Natural killer cell treated with Interleukin-12 subunit alpha and Interleukin-12 subunit beta and Interleukin-15 and Interleukin-18, amount 100 ng/mL, for 72 hours (primary cell): ENCODE measurements at regions not wholly inside any gene's neighbourhood (a gene's known extent, or its start where the extent isn't known, plus 50 kb on each side); places are given as distances from the start of the nearest gene placed in this dataset.
"Not testable (repeated sequence)": the region's sequence is repeated elsewhere in the genome, so short reads cannot be mapped to it uniquely, and the experiment has no call there.

Experiments used
- ATAC-seq, 2 donors: fragments of 150-1000 bp; cut with Tn5 transposase in 1 of 2; sonication (Bioruptor Pico), chemical (Tn5 transposase) in 1 of 2; 2 replicates each; pipeline ENCODE4 v1.10.0; 2021
- DNase-seq: peaks from one replicate; pipeline ENCODE4 v3.0.0; 2022; ENCODE audit warnings: low spot score
- H3K27ac Mint-ChIP-seq, 2 donors: 1 replicate in 1 of 2; 2 replicates in 1 of 2; pipeline ENCODE4 v1.8.0; 2022; ENCODE audit warnings: mixed read lengths in 2 of 2, mild to moderate bottlenecking in 1 of 2, moderate library complexity in 1 of 2
- H3K27me3 Mint-ChIP-seq, 2 donors: 1 replicate in 1 of 2; 2 replicates in 1 of 2; pipeline ENCODE4 v1.8.0; 2022; ENCODE audit warnings: mixed read lengths in 2 of 2
- H3K36me3 Mint-ChIP-seq: one replicate; pipeline ENCODE4 v1.8.0; 2022; ENCODE audit warnings: mixed read lengths
- H3K4me1 Mint-ChIP-seq, 2 donors: 1 replicate in 1 of 2; 2 replicates in 1 of 2; pipeline ENCODE4 v1.8.0; 2022; ENCODE audit warnings: low read depth in 2 of 2, mixed read lengths in 2 of 2, mild to moderate bottlenecking in 1 of 2
- H3K4me3 Mint-ChIP-seq: one replicate; pipeline ENCODE4 v1.8.0; 2022; ENCODE audit warnings: mixed read lengths
- H3K9me3 Mint-ChIP-seq: 2 replicates; pipeline ENCODE4 v1.8.0; 2022; ENCODE audit warnings: mixed read lengths

DNA sequence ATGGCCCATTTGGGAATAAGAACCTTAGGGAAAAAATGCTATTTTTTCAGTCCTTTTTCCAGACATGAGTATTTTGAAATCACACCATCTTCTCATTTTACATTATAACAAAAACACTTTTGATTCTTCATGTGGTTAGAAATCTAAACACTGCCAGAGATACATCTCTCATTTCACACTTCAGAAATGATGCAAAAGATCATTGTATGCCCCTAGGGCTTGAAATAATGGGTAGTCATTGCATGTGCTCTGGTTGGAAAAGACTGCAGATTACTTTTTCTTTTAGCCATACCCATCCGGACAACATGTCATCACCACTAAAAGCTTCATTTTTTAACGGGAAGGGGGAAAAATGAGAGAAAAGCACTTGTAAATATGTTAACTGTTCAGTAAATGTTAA is 1152.2 kb upstream of the ADGRL4 start:
- H3K27me3 Mint-ChIP-seq: no peaks in the 10 kb centered on the region
- H3K36me3 Mint-ChIP-seq: peaks cover 7% of the 10 kb centered on the region

DNA sequence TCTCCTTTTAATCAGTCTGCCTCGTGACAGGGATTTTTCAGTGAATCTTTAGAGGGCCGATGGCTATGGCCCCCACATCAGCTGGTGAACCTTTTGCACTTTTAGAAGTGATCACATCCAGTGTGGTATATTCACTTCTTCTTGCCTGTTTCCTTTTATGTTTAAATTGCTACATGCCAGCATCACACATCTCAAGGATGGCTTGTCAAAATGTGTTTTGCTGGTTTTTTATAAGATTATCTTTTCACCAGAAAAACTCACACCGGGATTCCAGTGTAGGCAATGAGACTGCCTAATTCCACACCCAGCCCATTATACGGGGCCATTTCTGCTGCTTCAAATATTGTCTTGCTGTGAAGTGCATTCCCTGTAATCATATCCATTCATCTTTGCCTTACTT is 1151.7 kb upstream of the ADGRL4 start:
- Mint-ChIP-seq H3K36me3 (peaks cover 7% of the 10 kb centered on the region), H3K27ac (no peak overlapping the region), H3K27me3 (no peaks in the 10 kb centered on the region), H3K4me1 (no peaks in the 10 kb centered on the region), H3K4me3 (no peak overlapping the region), H3K9me3 (peaks cover 21% of the 10 kb centered on the region)
- no peak for ATAC-seq
- no peak for DNase-seq

More for the DNA sequence above, 1152.2 kb upstream of the ADGRL4 start:
- Mint-ChIP-seq H3K4me1 (no peaks in the 10 kb centered on the region), H3K9me3 (peaks cover 24% of the 10 kb centered on the region), H3K4me3 (no peak overlapping the region), H3K27ac (no peak overlapping the region)
- ATAC-seq (no peak), DNase-seq (no peak)

GRCh38 chr1:80155371-80155770 is 1148.8 kb upstream of the ADGRL4 start:
- DNase-seq (no peak), ATAC-seq (no peak)
- Mint-ChIP-seq H3K27me3 (no peaks in the 10 kb centered on the region), H3K36me3 (peaks cover 15% of the 10 kb centered on the region), H3K4me3 (no peak overlapping the region), H3K27ac (no peak overlapping the region), H3K9me3 (peaks cover 24% of the 10 kb centered on the region), H3K4me1 (no peaks in the 10 kb centered on the region)

DNA sequence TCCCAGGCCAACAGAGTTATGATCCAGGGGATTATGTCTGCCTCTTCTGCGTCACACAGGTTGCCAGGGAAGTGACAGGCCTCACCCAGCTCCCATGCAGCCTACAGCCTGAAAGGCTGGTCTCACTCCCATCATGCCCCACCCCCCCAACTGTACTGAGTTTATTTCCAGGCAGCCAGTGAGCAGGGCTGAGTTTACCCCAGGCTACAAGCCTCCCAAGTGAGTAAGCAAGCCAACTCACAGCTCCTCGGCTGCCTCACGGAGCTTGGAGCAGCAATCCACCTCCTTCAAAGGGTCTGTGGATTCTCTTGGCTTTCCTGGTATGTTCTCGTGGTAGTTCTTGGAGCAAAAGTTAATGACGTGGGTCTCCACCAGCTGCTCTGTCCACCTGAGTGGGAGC is 1147.6 kb upstream of the ADGRL4 start:
- no peaks in the 10 kb centered on the region for H3K27me3 Mint-ChIP-seq
- peaks cover 23% of the 10 kb centered on the region for H3K9me3 Mint-ChIP-seq
- H3K4me3 Mint-ChIP-seq: no peak overlapping the region
- H3K4me1 Mint-ChIP-seq: no peaks in the 10 kb centered on the region
- peaks cover 14% of the 10 kb centered on the region for H3K36me3 Mint-ChIP-seq
- H3K27ac Mint-ChIP-seq: no peak overlapping the region
- ATAC-seq: no peak
- DNase-seq: no peak

- Mint-ChIP-seq H3K36me3 (peaks cover 15% of the 10 kb centered on the region), H3K27me3 (no peaks in the 10 kb centered on the region), H3K27ac (no peak overlapping the region), H3K4me3 (no peak overlapping the region), H3K4me1 (no peaks in the 10 kb centered on the region), H3K9me3 (peaks cover 26% of the 10 kb centered on the region)
- no peak for DNase-seq
- no peak for ATAC-seq
These were observed 1147.2 kb upstream of the ADGRL4 start for GRCh38 chr1:80153762-80154161.

DNA sequence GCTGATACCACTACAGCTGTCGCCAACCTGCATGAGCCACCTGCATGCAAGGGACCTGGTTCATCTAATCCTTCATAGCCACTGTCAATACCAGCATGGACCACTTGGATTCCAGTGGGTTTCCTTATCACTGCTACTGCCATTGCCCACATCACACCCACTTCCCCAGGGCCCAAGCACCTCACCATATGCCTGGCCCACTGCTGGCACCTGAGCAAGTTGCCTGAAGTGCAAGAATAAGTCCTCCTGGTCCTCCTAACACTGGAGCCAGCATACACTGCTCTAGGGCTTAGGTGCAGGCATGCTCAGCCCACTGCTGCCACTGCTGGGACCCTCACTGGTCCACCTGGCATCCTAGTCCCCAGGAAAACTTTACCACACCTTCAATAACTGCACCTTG is 1136.8 kb upstream of the ADGRL4 start:
- no peaks in the 10 kb centered on the region for H3K4me1 Mint-ChIP-seq
- no peaks in the 10 kb centered on the region for H3K27me3 Mint-ChIP-seq
- peaks cover 5% of the 10 kb centered on the region for H3K36me3 Mint-ChIP-seq
- no peak overlapping the region for H3K4me3 Mint-ChIP-seq
- no peak for DNase-seq
- peaks cover 15% of the 10 kb centered on the region for H3K9me3 Mint-ChIP-seq
- no peak for ATAC-seq
- no peak overlapping the region for H3K27ac Mint-ChIP-seq

- not testable (repeated sequence) for H3K9me3 Mint-ChIP-seq, H3K27ac Mint-ChIP-seq, DNase-seq, ATAC-seq, H3K27me3 Mint-ChIP-seq, H3K4me1 Mint-ChIP-seq, H3K36me3 Mint-ChIP-seq, H3K4me3 Mint-ChIP-seq
These were observed 1131.5 kb upstream of the ADGRL4 start for GRCh38 chr1:80137946-80138602.

- Mint-ChIP-seq H3K4me3 (no peak overlapping the region), H3K27me3 (no peaks in the 10 kb centered on the region), H3K9me3 (peaks cover 14% of the 10 kb centered on the region), H3K27ac (no peak overlapping the region), H3K4me1 (no peaks in the 10 kb centered on the region), H3K36me3 (peaks cover 4% of the 10 kb centered on the region)
- ATAC-seq (no peak), DNase-seq (no peak)
These were observed 1106.9 kb upstream of the ADGRL4 start for GRCh38 chr1:80113168-80114038.

- H3K4me3 Mint-ChIP-seq: no peak overlapping the region
- H3K9me3 Mint-ChIP-seq: peaks cover 27% of the 10 kb centered on the region
- no peaks in the 10 kb centered on the region for H3K27me3 Mint-ChIP-seq
- H3K36me3 Mint-ChIP-seq: peaks cover 23% of the 10 kb centered on the region
- DNase-seq (no peak), ATAC-seq (no peak)
- no peaks in the 10 kb centered on the region for H3K4me1 Mint-ChIP-seq
- H3K27ac Mint-ChIP-seq: no peak overlapping the region
These were observed 1094.6 kb upstream of the ADGRL4 start for GRCh38 chr1:80101159-80101558.

GRCh38 chr1:80099713-80100112 is 1093.2 kb upstream of the ADGRL4 start:
- H3K27ac Mint-ChIP-seq: no peak overlapping the region
- no peaks in the 10 kb centered on the region for H3K4me1 Mint-ChIP-seq
- H3K36me3 Mint-ChIP-seq: peaks cover 21% of the 10 kb centered on the region
- peaks cover 25% of the 10 kb centered on the region for H3K9me3 Mint-ChIP-seq
- ATAC-seq (no peak), DNase-seq (no peak)
- H3K4me3 Mint-ChIP-seq: no peak overlapping the region
- H3K27me3 Mint-ChIP-seq: no peaks in the 10 kb centered on the region

GRCh38 chr1:80085067-80085466 is 1078.5 kb upstream of the ADGRL4 start:
- Mint-ChIP-seq H3K36me3 (peaks cover 4% of the 10 kb centered on the region), H3K9me3 (peaks cover 6% of the 10 kb centered on the region), H3K4me3 (no peak overlapping the region), H3K4me1 (no peaks in the 10 kb centered on the region), H3K27ac (no peak overlapping the region), H3K27me3 (no peaks in the 10 kb centered on the region)
- ATAC-seq: no peak
- no peak for DNase-seq

- H3K4me3 Mint-ChIP-seq: no peak overlapping the region
- H3K27me3 Mint-ChIP-seq: no peaks in the 10 kb centered on the region
- ATAC-seq (no peak), DNase-seq (no peak)
- peaks cover 4% of the 10 kb centered on the region for H3K36me3 Mint-ChIP-seq
- no peak overlapping the region for H3K27ac Mint-ChIP-seq
- H3K9me3 Mint-ChIP-seq: peaks cover 11% of the 10 kb centered on the region
- H3K4me1 Mint-ChIP-seq: no peaks in the 10 kb centered on the region
These were observed 1077.4 kb upstream of the ADGRL4 start for GRCh38 chr1:80083892-80084291.

- Mint-ChIP-seq H3K4me1 (no peaks in the 10 kb centered on the region), H3K4me3 (no peak overlapping the region), H3K36me3 (peaks cover 4% of the 10 kb centered on the region), H3K27ac (no peak overlapping the region), H3K9me3 (peaks cover 11% of the 10 kb centered on the region), H3K27me3 (no peaks in the 10 kb centered on the region)
- ATAC-seq: no peak
- DNase-seq: no peak
These were observed 1069.9 kb upstream of the ADGRL4 start for GRCh38 chr1:80076469-80076868.

- Mint-ChIP-seq H3K4me3 (no peak overlapping the region), H3K9me3 (peaks cover 11% of the 10 kb centered on the region), H3K27me3 (no peaks in the 10 kb centered on the region), H3K27ac (no peak overlapping the region), H3K36me3 (peaks cover 4% of the 10 kb centered on the region), H3K4me1 (no peaks in the 10 kb centered on the region)
- DNase-seq: no peak
- ATAC-seq: no peak
These were observed 1068.8 kb upstream of the ADGRL4 start for GRCh38 chr1:80075351-80075750.
